OCI-LY7 (cell line): ENCODE measurements at regions not wholly inside any gene's neighbourhood (a gene's known extent, or its start where the extent isn't known, plus 50 kb on each side); places are given as distances from the start of the nearest gene placed in this dataset.

Source experiments
- CTCF ChIP-seq: fragments of 200-600 bp; sonication (generic); conservative IDR thresholded peaks from 2 replicates; pipeline ENCODE4 v1.5.1; 2014; ENCODE audit warnings: mild to moderate bottlenecking, antibody characterized with exemption, low read length, moderate library complexity, mixed read lengths
- EZH2phosphoT487 ChIP-seq: fragments of 200-600 bp; sonication (generic); IDR thresholded peaks from 2 replicates; pipeline ENCODE4 v1.6.1; 2018; ENCODE audit warnings: low read depth, borderline replicate concordance, mild to moderate bottlenecking, mixed run types, antibody characterized with exemption, low read length, moderate library complexity, mixed read lengths

GRCh38 chr1:37373413-37373812, 101.0 kb upstream of the ZC3H12A start:
- TF ChIP-seq CTCF = no peak
- no peak for TF ChIP-seq EZH2phosphoT487
